ENCODE measurements at regions not wholly inside any gene's neighbourhood (a gene's known extent, or its start where the extent isn't known, plus 50 kb on each side); places are given as distances from the start of the nearest gene placed in this dataset.
"Not testable (repeated sequence)": the region's sequence is repeated elsewhere in the genome, so short reads cannot be mapped to it uniquely, and the experiment has no call there.

- not testable (repeated sequence) for TF ChIP-seq CTCF (conservative IDR thresholded peaks at IDR 0.05; ENCODE audit: low read depth, low read length); ELK1 (IDR thresholded peaks at IDR 0.05; ENCODE audit: borderline replicate concordance, low read depth, low read length); FOS (IDR thresholded peaks at IDR 0.05; ENCODE audit: low read depth, low read length); POLR2A (IDR thresholded peaks at IDR 0.05; ENCODE audit: low read depth, low read length); USF2 (IDR thresholded peaks at IDR 0.05; ENCODE audit: low read depth, low read length); RFX5 (IDR thresholded peaks at IDR 0.05; ENCODE audit: low read depth, low read length)
Measured at GRCh38 chr1:147404344-147404743, 137.0 kb upstream of the BCL9 start.
